Esophagus muscularis mucosa (tissue), 4 donors: ENCODE measurements at regions not wholly inside any gene's neighbourhood (a gene's known extent, or its start where the extent isn't known, plus 50 kb on each side); places are given as distances from the start of the nearest gene placed in this dataset.
"Not testable (repeated sequence)": the region's sequence is repeated elsewhere in the genome, so short reads cannot be mapped to it uniquely, and the experiment has no call there.

ENCODE experiments used
- DNase-seq: peaks from one replicate; pipeline ENCODE4 v3.0.0-alpha.2; 2017; ENCODE audit errors: extremely low spot score
- H3K27ac ChIP-seq, 4 donors: fragments of 200-600 bp; sonication (generic); replicated peaks in 1 of 4; 1 replicate in 3 of 4; 2 replicates in 1 of 4; pipeline ENCODE4 v1.5.1; 2016 to 2019; ENCODE audit warnings: mild to moderate bottlenecking in 1 of 4
- H3K27me3 ChIP-seq, 4 donors: fragments of 200-600 bp; sonication (generic); one replicate each; pipeline versions ENCODE4 v1.5.1 to v1.6.0; 2016 to 2019
- H3K36me3 ChIP-seq, 4 donors: fragments of 200-600 bp; sonication (generic); one replicate each; pipeline ENCODE4 v1.5.1; 2016 to 2019
- H3K4me1 ChIP-seq, 4 donors: fragments of 200-600 bp; sonication (generic); one replicate each; pipeline ENCODE4 v1.5.1; 2016 to 2019
- H3K4me3 ChIP-seq, 4 donors: fragments of 200-600 bp; sonication (generic); 1 replicate in 2 of 4; 2 replicates in 2 of 4; pipeline ENCODE4 v1.5.1; 2016 to 2019; ENCODE audit warnings: mild to moderate bottlenecking in 4 of 4, moderate library complexity in 1 of 4
- H3K9me3 ChIP-seq, 4 donors: fragments of 200-600 bp; sonication (generic); 1 replicate in 3 of 4; 2 replicates in 1 of 4; pipeline ENCODE4 v1.5.1; 2016 to 2019
- CTCF ChIP-seq, 3 experiments: fragments of 200-600 bp in 2 of 3; fragments of 450-650 bp in 1 of 3; sonication (generic) in 2 of 3; IDR thresholded peaks; one replicate each; pipeline ENCODE4 v1.5.1; 2017 to 2019; ENCODE audit warnings: antibody characterized with exemption in 3 of 3, mild to moderate bottlenecking in 2 of 3, moderate library complexity in 1 of 3
- EP300 ChIP-seq: sonication (generic); formaldehyde crosslinking; IDR thresholded peaks from one replicate; pipeline ENCODE4 v1.6.1; 2017; ENCODE audit warnings: antibody characterized with exemption
- POLR2A ChIP-seq: fragments of 450-650 bp; IDR thresholded peaks from one replicate; pipeline ENCODE4 v1.6.1; 2017; ENCODE audit warnings: antibody characterized with exemption, moderate library complexity, mild to moderate bottlenecking, low read depth
- POLR2AphosphoS5 ChIP-seq, 2 donors: sonication (generic); formaldehyde crosslinking; IDR thresholded peaks; one replicate each; pipeline ENCODE4 v1.6.1; 2017; ENCODE audit warnings: antibody characterized with exemption in 2 of 2
- WGBS: methylation state at CpG from one replicate; pipeline ENCODE4 v1.1.5; 2018; 5-methylcytosine and 5-hydroxymethylcytosine counted together
- intact Hi-C: fragments of 100-400 bp; cut with DNase I; formaldehyde crosslinking; loops from one replicate; pipeline ENCODE4 v1.15.1; 2023

DNA sequence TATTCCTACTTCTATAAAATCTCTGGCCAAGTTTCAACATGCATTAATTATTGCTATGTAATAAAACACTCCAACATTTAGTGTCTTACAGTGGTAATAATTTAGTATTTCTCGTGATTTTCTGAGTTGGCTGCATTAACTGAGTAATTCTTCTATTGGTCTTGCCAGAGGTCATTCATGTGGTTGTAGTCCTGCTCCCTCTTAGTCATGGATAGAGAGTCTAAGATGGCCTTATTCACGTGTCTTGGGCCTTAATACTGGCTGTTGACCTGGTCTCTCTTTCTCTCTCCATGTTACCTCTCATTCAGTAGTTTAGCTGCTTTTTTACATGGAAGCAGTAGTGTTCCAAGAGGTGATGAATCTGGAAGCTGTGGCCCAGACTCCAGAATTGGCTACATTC is 140.1 kb upstream of the ZBTB20 start:
- H3K36me3 ChIP-seq: no peaks in the 10 kb centered on the region
- H3K9me3 ChIP-seq: no peaks in the 10 kb centered on the region
- no peaks in the 10 kb centered on the region for H3K4me1 ChIP-seq
- no peak for TF ChIP-seq CTCF (IDR thresholded peaks at IDR 0.05)
- no peak for TF ChIP-seq POLR2AphosphoS5 (IDR thresholded peaks at IDR 0.05)
- no peak for TF ChIP-seq POLR2A
- TF ChIP-seq EP300: no peak
- no peaks in the 10 kb centered on the region for H3K27me3 ChIP-seq
- no peak overlapping the region for H3K4me3 ChIP-seq
- 70% methylated on average over 2 of the region's 2 CpGs for WGBS
- no peak overlapping the region for H3K27ac ChIP-seq
- intact Hi-C loops: no loop called here
- no peak for DNase-seq

DNA sequence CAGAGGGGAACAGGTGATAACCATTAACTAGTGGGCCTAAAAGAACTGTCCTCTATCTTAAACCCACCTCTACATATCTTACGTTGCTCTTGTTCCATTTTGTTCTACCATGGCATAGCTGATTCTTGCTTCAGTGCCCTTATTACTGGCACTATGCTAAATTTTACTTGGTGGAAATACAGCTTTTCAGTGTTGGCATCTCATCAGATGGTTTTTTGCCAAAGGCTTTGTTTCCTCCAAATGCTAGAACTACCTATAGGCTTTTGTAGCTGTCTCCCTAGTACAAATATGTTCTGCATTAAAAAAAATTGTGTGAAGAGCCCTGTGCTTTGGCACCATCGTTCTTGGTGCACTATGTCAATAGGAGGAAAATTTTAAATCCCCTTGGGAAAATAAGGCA is 145.0 kb upstream of the ZBTB20 start:
- no peak overlapping the region for H3K27ac ChIP-seq
- H3K27me3 ChIP-seq: no peaks in the 10 kb centered on the region
- no peaks in the 10 kb centered on the region for H3K9me3 ChIP-seq
- no peak for DNase-seq
- H3K4me3 ChIP-seq: no peak overlapping the region
- H3K4me1 ChIP-seq: peaks cover 0 to 6% (median 2%) of the 10 kb centered on the region in 4 donors
- TF ChIP-seq POLR2A (no peak), EP300 (no peak), POLR2AphosphoS5 (IDR thresholded peaks at IDR 0.05) (no peak), CTCF (IDR thresholded peaks at IDR 0.05) (no peak)
- no peaks in the 10 kb centered on the region for H3K36me3 ChIP-seq
- intact Hi-C loops: no loop called here
- WGBS: 91% methylated on average over 2 of the region's 2 CpGs

DNA sequence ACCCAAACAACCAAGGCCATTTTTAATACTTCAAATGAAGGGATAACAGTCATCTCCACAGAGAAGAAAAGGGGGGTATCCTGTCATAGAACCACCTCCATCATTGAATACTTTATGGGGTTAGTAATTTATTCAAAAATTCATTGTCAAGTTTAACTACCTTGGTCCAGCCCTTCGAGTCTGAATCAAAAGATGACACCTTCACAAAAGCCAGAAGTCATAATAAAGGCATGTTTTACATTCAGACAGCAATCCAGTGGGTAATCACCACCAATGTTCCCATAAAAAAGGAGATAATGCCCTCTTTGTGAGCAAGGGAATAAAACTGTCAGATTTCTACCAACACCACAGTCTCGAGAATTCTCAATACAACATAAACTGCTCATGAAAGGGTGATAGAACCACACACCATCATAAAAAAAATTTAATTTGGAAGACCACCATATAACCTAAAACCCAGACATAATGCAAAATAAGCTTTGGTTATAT is 145.6 kb upstream of the ZBTB20 start:
- TF ChIP-seq POLR2AphosphoS5 (IDR thresholded peaks at IDR 0.05) (no peak), CTCF (IDR thresholded peaks at IDR 0.05) (no peak), POLR2A (no peak), EP300 (no peak)

DNA sequence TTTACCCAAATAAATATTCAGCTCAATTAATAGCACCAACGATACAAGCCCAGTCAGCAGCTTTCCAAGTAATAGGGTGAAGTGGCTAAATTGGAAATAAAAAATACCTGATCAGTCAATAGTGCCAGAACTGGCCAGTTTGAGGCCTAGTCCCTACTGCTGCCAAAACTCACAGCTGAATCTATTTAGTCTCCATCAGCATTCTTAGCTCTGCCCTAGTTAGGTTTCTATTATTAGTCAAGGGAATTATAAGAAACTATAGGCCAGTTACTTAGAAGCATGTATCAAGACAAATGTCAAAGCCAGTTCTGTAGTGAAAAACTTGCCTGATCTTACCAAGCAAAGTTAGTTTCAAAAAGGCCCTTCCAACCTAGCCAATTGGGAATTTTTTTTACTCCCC is 146.2 kb upstream of the ZBTB20 start:
- peaks cover 0 to 6% (median 2%) of the 10 kb centered on the region in 4 donors for H3K4me1 ChIP-seq
- H3K4me3 ChIP-seq: no peak overlapping the region
- no peak for DNase-seq
- WGBS: 88% methylated on average over 1 of the region's 1 CpG
- no peaks in the 10 kb centered on the region for H3K27me3 ChIP-seq
- no peak for TF ChIP-seq POLR2AphosphoS5 (IDR thresholded peaks at IDR 0.05)
- TF ChIP-seq CTCF (IDR thresholded peaks at IDR 0.05): no peak
- TF ChIP-seq EP300: no peak
- no peak overlapping the region for H3K27ac ChIP-seq
- H3K36me3 ChIP-seq: no peaks in the 10 kb centered on the region
- intact Hi-C loops: no loop called here
- no peaks in the 10 kb centered on the region for H3K9me3 ChIP-seq

More for the DNA sequence above, 145.6 kb upstream of the ZBTB20 start:
- no peaks in the 10 kb centered on the region for H3K36me3 ChIP-seq
- H3K27me3 ChIP-seq: no peaks in the 10 kb centered on the region
- no peaks in the 10 kb centered on the region for H3K9me3 ChIP-seq
- peaks cover 0 to 6% (median 2%) of the 10 kb centered on the region in 4 donors for H3K4me1 ChIP-seq
- intact Hi-C loops: no loop called here
- H3K4me3 ChIP-seq: no peak overlapping the region
- DNase-seq: no peak
- no peak overlapping the region for H3K27ac ChIP-seq
- 93% methylated on average over 2 of the region's 2 CpGs for WGBS

- no peaks in the 10 kb centered on the region for H3K36me3 ChIP-seq
These were observed 154.3 kb upstream of the ZBTB20 start for GRCh38 chr3:115301364-115301860.

DNA sequence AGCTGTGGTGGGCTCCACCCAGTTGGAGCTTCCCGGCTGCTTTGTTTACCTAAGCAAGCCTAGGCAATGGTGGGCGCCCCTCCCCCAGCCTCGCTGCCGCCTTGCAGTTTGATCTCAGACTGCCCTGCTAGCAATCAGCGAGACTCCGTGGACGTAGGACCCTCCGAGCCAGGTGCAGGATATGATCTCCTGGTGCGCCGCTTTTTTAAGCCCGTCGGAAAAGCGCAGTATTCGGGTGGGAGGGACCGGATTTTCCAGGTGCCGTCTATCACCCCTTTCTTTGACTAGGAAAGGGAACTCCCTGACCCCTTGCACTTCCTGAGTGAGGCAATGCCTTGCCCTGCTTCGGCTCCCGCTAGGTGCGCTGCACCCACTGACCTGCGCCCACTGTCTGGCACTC is 170.9 kb upstream of the ZBTB20 start:
- H3K36me3 ChIP-seq, H3K27me3 ChIP-seq, DNase-seq, intact Hi-C loops, H3K9me3 ChIP-seq, H3K4me1 ChIP-seq, H3K27ac ChIP-seq, H3K4me3 ChIP-seq: not testable (repeated sequence)
- 89% methylated on average over 18 of the region's 20 CpGs for WGBS

More at GRCh38 chr3:115301364-115301860, 154.3 kb upstream of the ZBTB20 start:
- TF ChIP-seq CTCF (IDR thresholded peaks at IDR 0.05): no peak
- no peak for TF ChIP-seq POLR2A
- no peak for TF ChIP-seq POLR2AphosphoS5 (IDR thresholded peaks at IDR 0.05)
- no peak for TF ChIP-seq EP300
- Histone ChIP-seq H3K4me3 (no peak overlapping the region), H3K4me1 (no peaks in the 10 kb centered on the region), H3K27me3 (no peaks in the 10 kb centered on the region), H3K9me3 (no peaks in the 10 kb centered on the region), H3K27ac (no peak overlapping the region)
- DNase-seq: no peak
- intact Hi-C loops: no loop called here
- 82% methylated on average over 4 of the region's 4 CpGs for WGBS
